Stimulated activated CD4-positive, alpha-beta T cell treated with anti-CD3 and anti-CD28 coated beads, Interleukin-4, amount 100 ng/mL, for 24 hours (primary cell): ENCODE measurements at regions not wholly inside any gene's neighbourhood (a gene's known extent, or its start where the extent isn't known, plus 50 kb on each side); places are given as distances from the start of the nearest gene placed in this dataset.

Experiments used
- DNase-seq: peaks from one replicate; pipeline ENCODE4 v3.0.0-alpha.2; 2020

DNA sequence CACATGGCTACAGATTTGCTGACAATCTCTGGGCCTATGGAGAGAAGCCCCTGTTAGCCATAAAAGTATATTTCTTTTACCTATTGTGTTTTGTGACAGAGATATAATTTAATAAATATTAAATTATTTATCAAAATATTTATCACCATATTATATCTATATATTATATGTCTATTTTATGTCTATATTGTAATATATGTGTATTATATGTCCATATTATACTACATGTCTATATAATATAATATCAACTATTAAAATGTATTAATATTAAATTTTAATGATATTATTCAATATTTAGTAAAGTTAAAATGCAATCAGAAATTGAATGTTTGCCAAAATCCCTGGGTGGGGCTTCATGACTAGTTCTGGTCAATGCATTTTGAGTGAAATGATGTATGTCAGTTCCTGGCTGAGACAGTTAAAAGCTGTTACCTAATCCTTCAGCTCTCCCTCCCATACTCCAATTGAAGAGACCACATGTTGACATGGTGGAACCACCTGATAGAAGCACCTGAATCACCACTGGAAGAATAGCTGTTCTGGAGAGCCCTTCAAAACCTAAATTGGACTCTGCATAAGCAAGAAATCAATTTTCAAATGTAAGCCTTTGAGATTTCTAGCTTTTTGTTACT, 357.3 kb upstream of the DDHD1 start:
- DNase-seq: no peak

DNA sequence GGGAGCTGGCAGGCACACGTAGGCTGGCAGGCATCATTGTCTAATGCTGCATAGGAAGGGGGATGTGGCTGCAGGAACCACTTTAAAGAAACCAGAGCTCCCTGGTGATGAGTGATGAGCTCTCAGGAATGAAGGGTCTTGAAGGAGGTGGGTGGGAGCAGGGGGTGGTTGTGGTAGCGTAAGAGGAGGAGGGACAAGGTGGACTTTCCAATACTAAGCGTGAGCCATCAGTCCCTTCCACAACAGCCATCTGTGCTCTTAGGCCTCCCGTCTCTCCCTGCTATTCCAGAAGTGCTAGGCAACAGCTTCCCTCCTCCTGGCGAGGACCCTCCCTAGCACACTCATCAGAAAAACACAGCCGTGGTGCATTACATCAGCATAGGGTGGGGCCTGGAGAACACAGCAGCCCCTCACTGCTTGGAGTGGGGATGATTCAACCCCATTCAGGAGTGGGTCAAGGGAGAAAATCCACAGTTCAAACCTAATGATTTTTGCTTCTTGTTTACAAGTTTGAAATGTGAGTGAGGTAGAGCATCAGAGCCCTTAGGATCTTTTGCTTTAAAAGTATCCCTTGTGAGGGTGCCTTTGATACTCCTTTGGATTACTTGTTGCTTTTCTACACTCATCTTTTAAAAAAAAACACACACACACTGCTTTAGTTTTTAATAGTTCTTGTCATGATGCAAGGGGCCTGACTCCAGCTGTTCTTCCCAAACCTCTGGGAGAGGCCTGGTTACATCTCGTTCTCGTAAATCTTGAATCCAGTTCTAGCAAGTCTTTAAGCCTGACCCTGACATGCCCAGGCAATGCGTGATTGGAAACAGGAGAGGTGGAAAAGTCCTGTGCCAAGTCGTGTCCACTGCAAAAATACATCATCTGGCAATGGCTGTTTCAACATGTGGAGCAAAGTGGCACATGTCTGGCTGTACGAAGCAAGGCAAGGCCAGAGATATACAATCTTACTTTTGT, 356.4 kb upstream of the DDHD1 start:
- DNase-seq: no peak

DNA sequence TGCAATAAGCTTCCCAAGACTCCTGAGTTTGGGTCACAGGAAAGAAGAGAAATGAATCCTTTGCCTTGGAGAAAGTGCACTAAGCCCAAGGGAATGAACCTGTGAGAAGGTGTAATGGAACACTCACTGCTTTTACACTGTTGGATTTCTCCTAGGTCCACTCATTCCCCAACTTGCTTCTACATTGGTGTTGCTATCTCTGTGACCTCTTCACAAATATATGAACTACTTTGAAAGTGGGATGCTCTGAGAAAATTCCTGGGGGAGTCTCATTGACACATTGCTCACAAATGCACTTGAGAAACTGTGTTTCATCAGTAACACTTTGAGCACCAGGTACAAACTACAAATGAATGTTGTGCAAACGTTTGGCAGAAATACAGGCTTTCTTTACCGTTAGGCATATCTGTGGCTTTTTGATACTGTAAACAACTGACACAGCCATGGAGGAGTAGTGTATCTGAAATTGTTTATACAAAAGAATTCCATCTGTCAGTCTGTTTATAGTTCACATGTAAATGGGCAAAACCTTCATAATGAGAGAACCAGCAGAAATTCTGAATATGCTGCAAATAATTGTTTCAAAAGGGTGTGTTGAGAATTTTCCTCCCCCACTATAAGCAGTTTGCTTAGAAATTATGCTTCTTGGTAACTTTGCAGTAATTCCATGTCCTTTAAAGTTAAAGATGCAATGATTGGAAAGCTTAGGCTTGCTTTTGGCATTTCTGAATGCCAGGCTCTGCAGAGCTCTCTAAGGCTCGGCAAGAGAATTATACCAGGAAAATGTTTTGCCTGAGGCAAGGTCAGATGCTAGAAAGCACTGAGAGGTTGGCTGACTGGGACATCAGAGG, 348.5 kb upstream of the DDHD1 start:
- no peak for DNase-seq

DNA sequence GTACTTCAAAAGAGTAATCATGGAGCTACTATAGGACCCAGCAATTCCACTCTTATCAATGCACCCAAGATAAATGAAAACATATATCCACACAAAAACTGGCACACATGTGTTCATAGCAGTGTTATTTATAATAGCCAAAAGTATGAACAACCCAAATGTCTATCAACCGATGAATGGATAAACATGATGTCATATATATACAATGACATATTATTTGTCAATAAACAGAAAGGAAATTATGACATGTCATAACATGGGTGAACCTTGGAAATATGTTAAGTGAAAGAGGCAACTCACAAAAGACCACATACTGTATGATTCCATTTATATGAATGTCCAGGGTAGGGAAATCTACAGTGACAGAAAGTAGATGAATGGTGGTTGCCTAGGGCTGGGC, 347.1 kb upstream of the DDHD1 start:
- no peak for DNase-seq

DNA sequence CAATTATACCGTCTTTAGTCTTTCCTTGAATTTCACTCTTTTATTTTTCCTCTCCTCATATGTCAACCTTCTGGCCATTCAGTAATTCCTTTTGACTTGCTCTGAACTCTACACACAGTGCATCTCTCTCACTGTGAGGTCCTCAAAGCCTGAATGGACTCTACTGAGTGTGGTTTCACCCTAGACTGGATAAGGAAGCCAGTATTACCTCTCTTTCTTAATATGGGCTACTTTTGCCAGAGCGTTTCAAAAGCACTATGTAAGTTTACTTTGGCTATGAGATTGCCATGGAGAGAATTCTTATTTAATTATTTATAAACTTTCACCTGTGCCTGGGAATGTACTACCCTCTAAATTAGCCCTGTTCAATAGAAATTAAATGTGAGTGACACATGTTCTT, 343.5 kb upstream of the DDHD1 start:
- no peak for DNase-seq

DNA sequence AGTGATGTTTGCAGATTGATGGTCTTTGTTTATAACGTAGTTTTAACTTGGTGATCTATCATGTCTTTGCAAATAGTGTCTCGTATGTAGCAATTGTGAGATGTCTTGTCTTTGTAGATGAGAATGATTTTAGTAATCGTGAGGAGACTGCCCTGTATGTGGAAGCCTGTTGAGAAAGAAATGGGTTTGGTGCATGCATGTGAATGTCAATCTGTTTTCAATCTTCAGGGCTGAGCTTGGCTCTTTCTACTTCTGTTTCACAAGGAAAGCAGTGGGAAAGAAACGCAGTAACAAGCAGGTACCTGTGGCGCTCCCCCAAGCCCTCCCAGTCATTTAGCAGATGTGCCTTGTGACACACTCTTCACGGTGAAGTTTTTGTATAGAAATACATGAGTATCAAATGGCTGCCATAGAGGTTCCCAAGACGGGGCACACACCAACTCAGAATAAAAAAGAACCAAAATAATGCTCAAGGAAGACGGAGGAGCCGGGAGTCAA, 342.8 kb upstream of the DDHD1 start:
- no peak for DNase-seq

DNA sequence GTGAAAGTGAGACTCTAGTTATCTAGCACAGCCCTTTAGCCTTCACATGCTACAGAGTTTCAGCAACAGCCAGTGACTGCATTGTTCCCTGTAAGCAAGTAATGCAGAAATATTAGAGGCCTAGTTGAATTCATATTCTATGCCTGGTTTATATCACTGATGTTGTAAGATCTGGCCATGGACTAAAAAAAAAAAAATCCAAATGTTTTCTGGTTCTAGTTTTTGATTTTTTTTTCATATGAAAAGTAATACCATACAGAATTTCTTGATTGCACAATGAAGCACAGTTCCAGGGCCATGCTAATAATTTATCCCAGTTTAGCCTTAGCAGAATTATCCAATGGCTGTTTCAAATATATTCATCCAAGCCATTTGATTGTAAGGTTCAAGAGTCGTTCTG, 341.5 kb upstream of the DDHD1 start:
- no peak for DNase-seq

DNA sequence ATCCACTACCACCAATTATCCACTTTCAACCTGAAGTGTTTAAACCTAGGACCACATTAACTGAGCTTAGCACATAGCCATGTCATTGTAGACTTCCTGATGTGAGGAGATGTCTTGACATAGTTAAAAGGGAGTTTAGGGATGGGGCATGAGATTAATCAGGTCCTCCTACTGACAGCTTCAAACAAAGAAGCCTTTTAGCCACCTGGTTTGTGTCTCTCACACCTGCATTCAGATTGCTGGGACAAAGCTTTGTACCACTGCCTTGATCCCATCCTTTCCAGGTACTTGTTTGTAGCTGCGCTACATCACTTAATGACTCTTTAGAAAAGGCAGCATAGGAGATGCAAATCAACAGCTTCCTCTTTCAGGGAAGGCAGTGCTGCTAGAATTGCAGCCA, 340.7 kb upstream of the DDHD1 start:
- no peak for DNase-seq

DNA sequence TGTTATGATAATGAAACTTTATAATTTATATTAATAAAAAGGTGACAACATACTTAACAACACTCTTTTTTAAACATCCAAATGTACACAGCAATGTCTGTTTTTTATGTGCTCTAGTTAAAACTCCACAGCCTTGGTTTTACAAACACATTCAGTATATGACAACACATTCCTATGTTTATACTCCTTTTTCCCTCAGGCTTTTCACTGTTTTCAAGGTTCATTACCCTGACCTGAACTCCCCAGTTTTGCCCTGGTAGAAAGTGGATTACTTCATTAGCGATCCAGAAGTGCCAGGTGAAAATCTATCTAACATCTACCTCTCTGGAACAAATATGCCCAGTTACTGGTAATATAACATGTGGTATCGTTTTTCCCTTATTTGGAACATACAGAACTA, 340.2 kb upstream of the DDHD1 start:
- DNase-seq: no peak

DNA sequence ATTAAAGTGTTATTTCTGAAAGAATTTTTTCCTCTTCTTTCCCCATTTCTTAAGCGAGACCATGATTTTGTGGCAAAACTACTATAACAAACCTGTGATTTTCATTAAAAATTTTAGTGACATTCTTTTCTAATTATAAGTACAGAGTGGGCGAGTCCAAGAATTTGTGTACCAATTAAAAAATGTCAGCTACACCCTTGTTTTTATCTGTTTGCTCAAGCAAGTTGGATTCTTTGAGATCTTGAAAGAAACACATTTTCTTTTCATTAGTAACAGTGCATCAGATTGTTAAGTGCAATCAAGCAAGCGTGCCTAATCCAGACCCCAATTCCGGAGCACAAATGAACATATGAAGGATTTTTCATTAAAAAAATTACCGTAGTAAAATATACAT, 338.8 kb upstream of the DDHD1 start:
- DNase-seq: no peak

DNA sequence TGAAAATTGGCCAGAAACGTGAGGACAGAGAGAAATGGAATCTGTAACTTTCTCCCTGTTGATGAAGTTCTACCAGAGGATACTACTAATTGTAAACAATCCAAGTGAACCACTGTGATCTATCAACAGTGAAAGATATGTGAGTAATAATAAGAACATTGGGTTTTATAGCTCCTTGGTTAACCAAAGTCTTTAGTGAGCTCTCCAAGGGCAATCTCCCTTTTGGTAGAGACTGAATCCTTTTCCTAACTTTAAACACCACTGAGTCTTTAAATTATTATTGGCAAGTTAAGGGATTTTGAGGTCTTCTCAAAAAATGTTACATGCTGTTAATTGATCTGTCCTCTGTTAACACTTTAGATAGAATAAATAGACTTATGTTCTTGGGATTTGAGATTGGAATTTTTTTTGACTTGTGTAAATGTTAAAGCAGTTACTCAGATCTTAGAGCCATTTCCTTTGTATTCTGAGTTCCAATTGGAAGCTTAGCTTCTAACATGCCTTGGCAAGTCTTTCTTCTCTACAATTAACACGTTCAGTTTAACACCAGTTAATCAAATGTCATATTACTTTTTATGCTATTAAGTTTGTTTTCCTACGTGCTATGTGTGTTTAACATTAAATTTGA, 338.2 kb upstream of the DDHD1 start:
- DNase-seq: no peak

DNA sequence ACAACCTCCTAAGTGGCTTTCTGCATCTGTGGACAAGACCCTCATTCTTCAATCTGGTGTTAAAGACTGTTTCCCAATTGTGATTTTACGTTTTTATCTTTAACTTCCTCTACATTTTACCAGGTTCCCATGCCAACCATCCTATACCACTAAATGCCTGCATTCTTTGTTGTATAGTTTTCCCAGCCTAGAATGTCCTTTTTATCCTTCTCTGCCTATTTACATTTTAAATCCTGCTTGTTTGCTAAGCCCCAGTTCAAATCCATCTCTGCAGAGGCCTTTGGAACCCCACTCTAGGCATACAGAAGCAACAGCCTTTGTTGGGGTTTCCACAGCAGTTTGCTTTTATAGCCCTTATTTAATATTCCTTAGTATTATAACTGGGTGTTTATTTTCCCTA, 325.1 kb upstream of the DDHD1 start:
- DNase-seq: no peak

DNA sequence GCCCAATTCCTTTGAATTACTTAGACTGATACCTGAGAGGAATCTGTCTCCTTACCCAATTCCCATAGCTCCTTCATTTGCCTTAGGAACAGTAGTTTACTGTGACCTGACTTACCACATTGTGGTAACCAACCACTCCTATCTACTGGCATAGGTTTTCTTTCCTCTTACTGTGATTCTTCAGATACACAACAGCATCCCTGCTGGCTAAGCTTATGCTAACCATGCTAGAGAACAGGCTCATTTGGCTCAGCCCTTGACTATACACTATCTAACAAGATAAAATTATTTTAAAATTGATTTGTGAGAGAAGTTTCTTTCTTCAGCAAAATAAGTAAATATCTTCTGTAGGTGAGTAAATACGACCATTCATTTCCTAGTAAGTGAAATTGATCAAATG, 320.4 kb upstream of the DDHD1 start:
- no peak for DNase-seq

DNA sequence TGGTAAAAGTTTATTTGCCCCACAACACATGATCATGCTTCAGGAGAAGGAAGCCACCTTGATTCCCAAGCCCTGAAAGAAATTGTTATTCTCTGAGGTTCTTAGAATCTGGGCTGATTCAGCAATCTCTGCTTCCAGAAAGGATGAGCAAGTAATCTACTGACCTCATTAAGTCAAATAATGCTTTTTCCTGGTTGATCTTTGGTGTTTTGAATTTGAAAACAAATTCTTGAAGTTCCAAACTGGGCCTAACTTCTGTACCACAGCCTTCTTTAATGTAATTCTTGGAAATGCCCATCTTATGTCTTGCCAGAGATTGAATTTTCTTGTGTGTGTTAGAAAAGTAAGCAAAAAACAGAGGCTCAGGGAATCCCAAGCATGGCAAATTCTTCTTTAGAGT, 319.2 kb upstream of the DDHD1 start:
- no peak for DNase-seq

DNA sequence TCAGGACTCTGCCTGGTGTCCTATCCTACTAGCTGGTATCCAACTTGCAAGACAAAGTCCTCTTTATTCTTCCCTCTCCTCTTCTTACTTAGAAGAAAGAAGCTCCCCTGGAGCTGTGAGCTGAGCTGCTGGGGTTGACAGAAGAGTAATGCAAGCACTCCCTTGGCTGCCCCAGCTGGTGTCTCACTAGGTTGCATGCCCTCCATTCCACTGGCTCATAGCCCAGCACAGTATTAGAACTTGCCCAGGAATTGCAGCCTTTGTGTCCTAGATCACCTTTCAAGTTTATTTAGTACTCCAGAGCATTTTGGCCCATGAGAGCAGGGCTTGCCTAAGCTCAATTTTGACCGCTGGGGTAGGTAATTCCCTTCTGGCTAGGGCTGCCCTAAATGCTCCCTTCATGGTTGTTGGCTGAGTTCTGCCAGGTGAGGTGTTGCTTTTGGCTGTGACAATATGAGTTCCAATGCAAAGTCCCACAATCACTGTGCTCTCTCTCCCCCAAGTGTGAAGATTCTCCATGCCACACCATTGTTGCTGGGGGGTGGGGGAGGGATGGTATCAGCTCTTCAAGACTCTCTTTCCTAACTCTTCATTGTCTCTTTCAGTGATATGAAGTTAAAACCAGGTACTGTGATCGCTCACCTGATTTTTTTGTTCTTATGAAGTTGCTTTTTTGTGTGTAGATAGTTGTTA, 317.4 kb upstream of the DDHD1 start:
- no peak for DNase-seq

DNA sequence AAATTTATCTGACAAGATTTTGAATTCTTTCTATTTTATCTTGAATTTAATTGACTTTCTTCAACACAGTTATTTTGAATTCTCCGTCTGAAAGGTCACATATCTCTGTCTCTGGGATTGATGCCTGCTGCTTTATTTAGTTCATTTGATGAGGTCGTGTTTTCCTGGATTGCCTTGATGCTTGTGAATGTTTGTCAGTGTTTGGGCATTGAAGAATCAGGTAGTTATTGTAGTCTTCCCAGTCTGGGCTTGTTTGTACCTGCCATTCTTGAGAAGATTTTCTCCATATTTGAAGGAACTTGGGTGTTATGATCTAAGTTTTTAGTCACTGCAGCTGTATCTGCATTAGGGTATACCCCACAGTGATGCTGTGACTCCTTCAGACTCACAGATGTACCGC, 315.8 kb upstream of the DDHD1 start:
- DNase-seq: no peak

DNA sequence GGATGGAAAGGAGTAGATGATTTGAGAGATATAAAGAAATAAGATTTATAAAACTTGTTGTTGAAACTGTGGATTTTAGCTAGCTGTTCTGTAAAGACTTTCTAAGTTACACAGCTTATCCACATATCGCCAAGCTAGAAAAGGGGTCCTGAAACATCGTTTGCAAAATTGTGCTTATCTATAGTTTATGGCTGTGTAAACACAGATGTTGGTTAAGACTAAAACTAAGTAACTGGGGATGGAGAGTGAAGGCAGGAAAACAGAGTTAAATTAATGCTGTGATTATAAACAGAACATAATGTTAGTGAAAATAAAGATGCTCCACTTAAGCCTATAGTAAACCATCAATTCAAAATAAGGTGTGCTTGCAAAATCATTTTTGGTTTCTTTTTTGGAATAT, 311.3 kb upstream of the DDHD1 start:
- DNase-seq: no peak

DNA sequence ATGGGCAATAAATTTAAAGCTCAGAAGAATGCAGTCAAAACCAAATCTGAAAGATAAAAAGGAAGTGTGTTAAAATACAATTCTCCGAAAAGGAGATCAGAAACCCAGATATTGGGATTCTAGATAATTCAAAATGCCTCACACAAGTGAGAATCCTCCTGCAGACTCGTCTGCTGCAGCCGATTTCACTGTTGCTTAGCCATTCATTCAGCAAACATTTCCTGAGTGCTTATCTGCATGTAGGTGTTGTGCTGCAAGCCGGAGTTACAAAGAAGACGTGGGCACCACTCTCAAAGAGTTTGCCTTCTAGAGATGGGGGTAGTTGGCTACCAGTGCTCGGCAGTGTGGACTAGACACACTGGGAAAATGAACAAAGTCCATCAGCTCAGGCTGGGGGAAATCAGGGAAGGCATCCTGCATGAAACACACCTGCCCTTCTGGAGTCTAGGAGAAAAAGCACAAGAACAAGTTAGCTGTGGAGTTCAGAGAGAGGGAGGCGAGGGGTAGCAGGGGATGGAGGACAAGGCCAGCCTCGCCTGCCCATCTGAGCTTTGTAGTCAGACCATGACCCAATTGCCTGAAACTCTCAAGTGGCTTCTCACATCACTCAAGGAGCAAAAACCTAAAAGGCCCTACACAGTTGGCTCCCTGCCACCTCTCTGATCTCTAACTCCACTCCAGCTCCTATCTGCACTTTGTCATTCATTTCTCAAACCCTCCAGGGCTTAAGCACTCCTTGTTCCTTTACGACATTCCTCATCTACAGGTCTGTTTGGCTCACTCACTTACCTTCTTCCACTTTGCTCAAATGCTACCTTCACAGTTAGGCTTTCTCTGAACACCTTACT, 310.0 kb upstream of the DDHD1 start:
- no peak for DNase-seq

DNA sequence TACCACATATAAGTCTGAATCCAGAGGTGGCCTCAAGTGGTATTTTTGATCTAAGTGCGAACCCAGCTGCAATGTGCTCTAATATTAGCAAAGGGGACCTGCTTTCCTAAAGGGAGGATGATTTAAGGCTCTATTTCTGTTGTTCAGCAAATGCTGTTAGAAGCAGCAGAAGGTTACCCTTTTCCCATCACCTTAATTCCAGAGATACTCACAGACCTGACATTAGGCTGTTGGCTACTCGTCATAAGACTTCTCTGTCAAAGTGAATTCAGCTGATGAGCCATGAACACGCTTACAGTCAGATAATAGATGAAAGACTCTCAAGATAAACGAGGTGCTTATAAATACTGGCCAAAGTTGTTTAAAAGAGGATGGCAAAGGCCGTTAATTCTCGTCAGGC, 308.7 kb upstream of the DDHD1 start:
- DNase-seq: no peak

DNA sequence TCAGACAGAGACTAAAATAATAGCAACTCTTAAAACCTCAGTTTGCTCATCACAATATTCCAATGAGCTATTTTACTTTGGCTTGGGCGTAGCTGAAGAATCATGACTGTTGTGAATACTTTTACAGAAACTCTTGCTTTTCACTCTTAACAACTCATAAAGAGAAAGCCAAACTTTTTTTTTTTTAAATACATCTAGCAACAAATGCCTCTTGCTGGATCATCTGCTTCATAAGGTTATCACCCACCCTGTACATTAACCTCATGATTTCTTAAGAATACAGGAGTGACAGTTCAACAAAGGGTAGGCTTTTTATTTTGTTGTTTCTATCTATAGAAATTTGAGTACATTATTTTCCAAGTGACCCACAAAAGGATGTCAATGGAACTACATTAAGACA, 307.4 kb upstream of the DDHD1 start:
- DNase-seq: no peak

DNA sequence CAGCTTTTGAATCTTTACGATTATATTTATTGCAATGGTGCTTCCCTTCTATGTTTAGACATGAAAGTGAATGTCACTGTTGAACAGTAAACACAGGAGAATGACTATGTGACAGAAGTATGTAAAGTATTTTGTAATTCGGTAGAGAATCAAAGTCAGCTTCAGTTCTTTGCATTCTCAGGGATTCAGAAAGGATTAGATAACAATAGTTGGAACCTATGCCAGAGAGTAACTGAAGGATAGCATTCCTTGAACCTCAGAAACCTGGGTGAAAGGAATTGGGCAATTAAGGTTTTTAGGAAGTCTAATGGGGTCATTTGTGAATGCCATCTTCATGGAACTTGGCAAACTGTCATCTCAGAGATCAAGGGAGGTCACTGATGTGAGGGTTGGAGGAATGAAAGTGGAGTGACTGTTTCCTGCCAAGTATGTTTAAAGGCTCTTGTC, 305.3 kb upstream of the DDHD1 start:
- no peak for DNase-seq
